A673 (cell line): ENCODE measurements at regions not wholly inside any gene's neighbourhood (a gene's known extent, or its start where the extent isn't known, plus 50 kb on each side); places are given as distances from the start of the nearest gene placed in this dataset.

Experiments used
- CTCF ChIP-seq: fragments of 300-800, 200-600 bp; sonication (generic); conservative IDR thresholded peaks from 2 replicates; pipeline ENCODE4 v1.5.1; 2017; ENCODE audit warnings: low read depth, mild to moderate bottlenecking, antibody characterized with exemption, low read length, moderate library complexity, mixed read lengths
- EZH2 ChIP-seq: fragments of 200-600 bp; sonication (generic); IDR thresholded peaks from 2 replicates; pipeline ENCODE4 v1.6.1; 2017; ENCODE audit warnings: borderline replicate concordance, low read depth, mild to moderate bottlenecking, mixed read lengths, antibody characterized with exemption, low read length; ENCODE audit not compliant: poor library complexity, severe bottlenecking

- TF ChIP-seq CTCF (no peak), EZH2 (no peak)
Measured at GRCh38 chr2:3125001-3125760, 252.4 kb downstream of the EIPR1 start.
